Ishikawa (cell line): ENCODE measurements at regions not wholly inside any gene's neighbourhood (a gene's known extent, or its start where the extent isn't known, plus 50 kb on each side); places are given as distances from the start of the nearest gene placed in this dataset.

Experiments
- CEBPB ChIP-seq: IDR thresholded peaks from 2 replicates; pipeline ENCODE4 v1.6.1; 2012
- CREB1 ChIP-seq: IDR thresholded peaks from 2 replicates; pipeline ENCODE4 v1.6.1; 2012; ENCODE audit warnings: low read depth
- EGR1 ChIP-seq: IDR thresholded peaks from 2 replicates; pipeline ENCODE4 v1.6.1; 2012
- EP300 ChIP-seq: IDR thresholded peaks from 2 replicates; pipeline ENCODE4 v1.6.1; 2012; ENCODE audit warnings: borderline replicate concordance
- MAX ChIP-seq: IDR thresholded peaks from 2 replicates; pipeline ENCODE4 v1.6.1; 2012
- RAD21 ChIP-seq: IDR thresholded peaks from 2 replicates; pipeline ENCODE4 v1.6.1; 2012; ENCODE audit warnings: low read depth
- TCF12 ChIP-seq: IDR thresholded peaks from 2 replicates; pipeline ENCODE4 v1.6.1; 2012; ENCODE audit warnings: low read depth
- USF1 ChIP-seq: IDR thresholded peaks from 2 replicates; pipeline ENCODE4 v1.6.1; 2012

GRCh38 chr18:8999872-9000271, 102.6 kb upstream of the NDUFV2 start:
- TF ChIP-seq MAX, result no peak
- no peak for TF ChIP-seq RAD21
- no peak for TF ChIP-seq EP300
- no peak for TF ChIP-seq USF1
- TF ChIP-seq EGR1, result no peak
- no peak for TF ChIP-seq CREB1
- TF ChIP-seq TCF12, result no peak
- no peak for TF ChIP-seq CEBPB
